ENCODE measurements at regions not wholly inside any gene's neighbourhood (a gene's known extent, or its start where the extent isn't known, plus 50 kb on each side); places are given as distances from the start of the nearest gene placed in this dataset.

DNA sequence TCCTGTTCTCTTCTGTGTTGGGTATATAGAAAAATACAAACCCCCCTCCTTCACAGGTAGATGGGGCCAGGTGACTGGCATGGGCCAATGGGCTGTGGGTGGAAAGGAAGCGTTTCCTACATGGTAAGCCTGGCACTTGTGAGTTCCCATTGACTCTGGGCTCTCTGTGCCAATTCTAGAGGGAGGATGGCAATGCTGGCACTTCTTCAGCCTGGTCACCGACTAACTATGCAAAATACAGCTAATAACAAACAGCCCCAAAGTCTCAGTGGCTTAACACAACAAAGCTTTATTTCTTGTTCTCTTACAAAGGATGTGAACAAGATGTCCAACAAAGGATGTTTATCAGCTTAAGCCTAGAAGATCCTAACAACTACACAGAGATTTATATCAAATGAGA lies 258.1 kb downstream of the SYK start:
- DNase-seq (no peak), ATAC-seq (no peak)
- peak overlapping the region; percentile 51 to 82 for H3K27ac ChIP-seq
- TF ChIP-seq CTCF (IDR thresholded peaks at IDR 0.05) = no peak
- no peaks in the 10 kb centered on the region for H3K36me3 ChIP-seq
- H3K4me3 ChIP-seq = no peak overlapping the region
- H3K9me3 ChIP-seq = no peaks in the 10 kb centered on the region
- intact Hi-C loops (cut with DNase I) = loop anchor here in 1 of 2 donors (5.0 kb wide), 1 partner anchor 133 kb away; no protein-coding TSS in a partner anchor
- peaks cover 8 to 42% of the 10 kb centered on the region in 2 donors for H3K4me1 ChIP-seq
- no peaks in the 10 kb centered on the region for H3K27me3 ChIP-seq

DNA sequence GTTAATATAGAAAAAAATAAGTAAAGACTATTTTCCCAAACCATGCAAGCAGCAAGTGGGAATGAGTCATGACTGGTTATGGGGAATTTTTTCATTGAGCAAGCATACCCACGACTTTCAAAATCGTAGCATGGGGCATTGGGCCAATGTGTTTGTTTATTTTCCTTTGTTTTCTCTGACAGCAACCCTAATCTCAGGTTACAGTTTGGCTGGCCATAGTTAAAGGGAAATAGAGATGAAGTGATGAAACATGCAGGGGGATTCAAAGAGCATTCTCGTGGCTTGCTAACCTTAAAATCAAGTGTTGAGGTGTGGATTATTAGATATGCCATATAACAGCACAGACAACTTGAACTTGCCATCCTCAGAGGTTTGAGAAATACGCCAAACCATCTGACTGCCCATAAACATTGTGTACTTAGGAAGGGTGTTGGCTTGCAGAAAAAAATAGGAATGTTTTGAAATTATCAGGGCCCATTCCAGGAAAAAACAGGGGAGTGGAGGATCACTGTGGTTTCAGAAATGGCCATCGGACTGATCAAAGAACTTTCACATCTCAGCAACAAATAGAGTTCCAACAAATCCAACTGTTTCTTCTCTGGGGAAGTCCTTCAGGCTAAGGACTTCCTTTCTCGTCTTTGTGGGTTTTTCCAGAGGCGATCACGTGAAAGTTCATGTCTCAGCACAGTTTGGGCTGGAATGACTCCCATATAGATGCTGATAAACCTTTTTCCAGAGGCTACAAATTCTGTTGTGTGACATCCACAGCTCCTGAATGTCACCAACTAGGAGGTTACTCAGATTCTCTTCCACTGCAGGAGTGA lies 259.1 kb downstream of the SYK start:
- no peak overlapping the region for H3K4me3 ChIP-seq
- H3K36me3 ChIP-seq = no peaks in the 10 kb centered on the region
- H3K9me3 ChIP-seq = no peaks in the 10 kb centered on the region
- peak overlapping the region; percentile 71 to 82 for H3K27ac ChIP-seq
- ATAC-seq (peak; percentile 78), DNase-seq (peak in 2 of 4 donors; percentile 86 to 90)
- intact Hi-C loops (cut with DNase I) = loop anchor here in 1 of 2 donors (5.0 kb wide), 1 partner anchor 132 kb away; no protein-coding TSS in a partner anchor
- no peak for TF ChIP-seq CTCF (IDR thresholded peaks at IDR 0.05)
- peaks cover 8 to 42% of the 10 kb centered on the region in 2 donors for H3K4me1 ChIP-seq
- no peaks in the 10 kb centered on the region for H3K27me3 ChIP-seq

DNA sequence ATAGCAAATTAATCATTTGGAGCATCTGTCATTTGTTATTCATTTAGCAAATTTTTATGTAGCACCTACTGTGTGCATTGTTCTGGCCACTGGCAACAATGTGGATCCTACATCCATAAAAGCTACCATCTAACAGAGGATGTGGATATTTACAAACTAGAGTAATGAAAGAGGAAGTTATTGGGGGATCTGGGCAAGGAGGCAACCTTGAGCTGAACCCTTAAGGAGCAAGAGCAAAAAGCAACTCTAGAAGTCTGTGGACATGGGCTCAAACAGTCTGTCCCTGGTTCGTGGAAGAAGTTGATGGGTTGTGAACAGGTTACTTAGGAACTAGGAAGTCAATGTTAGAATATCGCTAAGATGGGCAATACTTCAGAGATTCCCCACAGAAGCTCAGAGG lies 259.9 kb downstream of the SYK start:
- Histone ChIP-seq H3K36me3 (no peaks in the 10 kb centered on the region), H3K9me3 (no peaks in the 10 kb centered on the region), H3K4me1 (peaks cover 8 to 40% of the 10 kb centered on the region in 2 donors), H3K27me3 (no peaks in the 10 kb centered on the region), H3K27ac (peak overlapping the region; percentile 71 to 82), H3K4me3 (no peak overlapping the region)
- intact Hi-C loops (cut with DNase I) = loop anchor here in 1 of 2 donors (5.0 kb wide), 1 partner anchor 131 kb away; no protein-coding TSS in a partner anchor
- DNase-seq = no peak
- no peak for TF ChIP-seq CTCF (IDR thresholded peaks at IDR 0.05)
- peak; percentile 10 for ATAC-seq

- Histone ChIP-seq H3K9me3 (no peaks in the 10 kb centered on the region), H3K27me3 (no peaks in the 10 kb centered on the region), H3K4me1 (peaks cover 8 to 36% of the 10 kb centered on the region in 2 donors), H3K36me3 (no peaks in the 10 kb centered on the region), H3K27ac (no peak overlapping the region), H3K4me3 (no peak overlapping the region)
- intact Hi-C loops (cut with DNase I) = loop anchor here in 1 of 2 donors (5.0 kb wide), 1 partner anchor 130 kb away; no protein-coding TSS in a partner anchor
- ATAC-seq (no peak), DNase-seq (no peak)
- no peak for TF ChIP-seq CTCF (IDR thresholded peaks at IDR 0.05)
These were observed 260.7 kb downstream of the SYK start for GRCh38 chr9:91062281-91062680.

GRCh38 chr9:91063471-91063870 lies 261.9 kb downstream of the SYK start:
- Histone ChIP-seq H3K27me3 (no peaks in the 10 kb centered on the region), H3K4me1 (peaks cover 8 to 36% of the 10 kb centered on the region in 2 donors), H3K9me3 (no peaks in the 10 kb centered on the region), H3K27ac (no peak overlapping the region), H3K4me3 (no peak overlapping the region), H3K36me3 (no peaks in the 10 kb centered on the region)
- DNase-seq (no peak), ATAC-seq (no peak)
- intact Hi-C loops (cut with DNase I) = loop anchor here in 1 of 2 donors (5.0 kb wide), 1 partner anchor 129 kb away; no protein-coding TSS in a partner anchor
- no peak for TF ChIP-seq CTCF (IDR thresholded peaks at IDR 0.05)
